Astrocyte of the spinal cord (primary cell): ENCODE measurements at regions not wholly inside any gene's neighbourhood (a gene's known extent, or its start where the extent isn't known, plus 50 kb on each side); places are given as distances from the start of the nearest gene placed in this dataset.

Source experiments
- DNase-seq: peaks from one replicate; pipeline ENCODE4 v3.0.0; 2011; ENCODE audit warnings: low read depth, low spot score
- H3K4me3 ChIP-seq: 2 replicates; pipeline ENCODE4 v1.5.1; 2011; ENCODE audit warnings: low read depth, mild to moderate bottlenecking, low read length, moderate library complexity
- in situ Hi-C: cut with HindIII; loops from 2 replicates; pipeline ENCODE4 v1.10.0; 2017; ENCODE audit warnings: low sequenced_read_pairs
- TF ChIP-seq, protein P1 (sequence below): IDR thresholded peaks from 2 replicates; pipeline ENCODE4 v1.5.1; 2012; ENCODE audit warnings: low read depth, mild to moderate bottlenecking, low read length, inconsistent platforms

DNA sequence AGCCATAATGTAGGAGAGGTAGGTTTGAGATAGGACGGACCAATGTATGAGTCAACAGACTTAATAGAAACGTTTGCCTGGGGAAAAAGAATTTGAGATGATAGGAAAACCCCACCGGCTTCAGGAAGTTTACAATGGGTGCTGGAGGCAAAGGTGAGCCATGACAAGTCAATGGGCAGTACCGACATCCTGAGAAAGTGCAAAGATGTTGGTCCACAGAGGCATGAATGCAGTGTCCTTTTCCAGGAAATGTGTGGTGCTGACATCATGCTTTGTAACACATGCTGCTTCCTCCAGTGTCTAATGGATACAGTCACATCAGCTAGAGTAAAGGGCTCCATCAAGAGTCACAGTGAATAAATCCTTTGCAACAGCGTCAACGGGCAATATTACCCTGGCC, 533.6 kb downstream of the INHBA start:
- no peak for DNase-seq
- TF ChIP-seq, protein P1, sequence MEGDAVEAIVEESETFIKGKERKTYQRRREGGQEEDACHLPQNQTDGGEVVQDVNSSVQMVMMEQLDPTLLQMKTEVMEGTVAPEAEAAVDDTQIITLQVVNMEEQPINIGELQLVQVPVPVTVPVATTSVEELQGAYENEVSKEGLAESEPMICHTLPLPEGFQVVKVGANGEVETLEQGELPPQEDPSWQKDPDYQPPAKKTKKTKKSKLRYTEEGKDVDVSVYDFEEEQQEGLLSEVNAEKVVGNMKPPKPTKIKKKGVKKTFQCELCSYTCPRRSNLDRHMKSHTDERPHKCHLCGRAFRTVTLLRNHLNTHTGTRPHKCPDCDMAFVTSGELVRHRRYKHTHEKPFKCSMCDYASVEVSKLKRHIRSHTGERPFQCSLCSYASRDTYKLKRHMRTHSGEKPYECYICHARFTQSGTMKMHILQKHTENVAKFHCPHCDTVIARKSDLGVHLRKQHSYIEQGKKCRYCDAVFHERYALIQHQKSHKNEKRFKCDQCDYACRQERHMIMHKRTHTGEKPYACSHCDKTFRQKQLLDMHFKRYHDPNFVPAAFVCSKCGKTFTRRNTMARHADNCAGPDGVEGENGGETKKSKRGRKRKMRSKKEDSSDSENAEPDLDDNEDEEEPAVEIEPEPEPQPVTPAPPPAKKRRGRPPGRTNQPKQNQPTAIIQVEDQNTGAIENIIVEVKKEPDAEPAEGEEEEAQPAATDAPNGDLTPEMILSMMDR = no peak
- H3K4me3 ChIP-seq = no peak overlapping the region
- in situ Hi-C loops = no loop called here

DNA sequence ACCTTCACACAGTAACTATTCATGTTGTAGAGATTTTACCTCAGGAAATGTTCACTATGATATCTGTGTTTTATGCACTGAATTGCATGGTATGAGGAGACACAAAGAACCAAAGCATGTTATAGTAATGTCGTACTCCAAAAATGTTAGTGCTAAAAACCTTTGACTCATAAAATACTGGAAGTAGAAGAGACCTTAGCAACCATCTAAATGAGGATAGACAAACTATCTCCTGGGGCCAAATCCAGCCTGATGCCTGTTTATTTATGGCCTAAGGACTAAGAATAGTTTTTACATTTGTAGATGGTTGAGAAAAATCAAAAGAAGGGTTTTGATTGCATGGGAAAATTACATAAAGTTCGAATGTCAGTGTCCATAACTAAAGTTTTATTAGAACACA, 535.1 kb downstream of the INHBA start:
- in situ Hi-C loops = no loop called here
- TF ChIP-seq, protein P1 = no peak
- DNase-seq = no peak
- H3K4me3 ChIP-seq = no peak overlapping the region

DNA sequence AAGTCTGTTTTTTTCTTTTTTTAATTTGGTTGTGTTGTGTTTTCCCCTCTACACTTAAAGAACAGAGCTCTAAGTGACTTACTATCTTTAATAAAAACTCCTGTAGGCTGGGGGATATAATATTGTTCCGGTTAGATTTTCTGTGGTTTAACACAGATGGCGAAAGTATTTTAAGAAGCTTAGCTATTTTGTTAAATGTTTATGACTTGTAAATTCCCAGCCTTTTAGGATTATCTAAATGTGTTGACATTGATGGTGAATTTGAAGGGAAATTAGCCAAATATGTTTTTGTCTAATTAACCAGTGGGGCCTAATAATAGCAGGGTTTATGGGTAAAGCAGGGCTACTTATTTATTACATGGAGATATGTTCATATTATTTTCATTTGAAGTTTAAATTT, 538.5 kb downstream of the INHBA start:
- in situ Hi-C loops = no loop called here
- peak; percentile 25 for DNase-seq
- H3K4me3 ChIP-seq = no peak overlapping the region
- TF ChIP-seq, protein P1 = no peak

DNA sequence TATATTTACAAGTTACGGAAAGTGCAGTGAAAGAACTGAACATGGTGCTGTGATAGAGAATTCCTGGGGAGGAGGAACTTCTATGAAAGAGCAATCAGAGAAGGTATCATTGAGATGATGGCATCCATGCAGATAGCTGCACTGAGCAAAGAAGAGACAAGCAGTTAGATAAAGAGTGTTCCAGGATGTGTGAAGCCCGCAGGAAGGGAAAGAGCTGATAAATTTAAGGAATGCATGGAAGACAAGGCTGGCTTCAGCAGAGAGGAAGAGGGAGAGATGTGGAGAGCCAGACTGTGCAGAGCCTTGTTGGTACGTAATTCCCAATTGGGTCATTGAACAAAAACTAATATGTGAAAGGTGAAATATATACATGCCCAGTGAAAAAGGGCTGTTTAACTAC, 538.9 kb downstream of the INHBA start:
- no peak for DNase-seq
- in situ Hi-C loops = no loop called here
- no peak overlapping the region for H3K4me3 ChIP-seq
- TF ChIP-seq, protein P1 = no peak

DNA sequence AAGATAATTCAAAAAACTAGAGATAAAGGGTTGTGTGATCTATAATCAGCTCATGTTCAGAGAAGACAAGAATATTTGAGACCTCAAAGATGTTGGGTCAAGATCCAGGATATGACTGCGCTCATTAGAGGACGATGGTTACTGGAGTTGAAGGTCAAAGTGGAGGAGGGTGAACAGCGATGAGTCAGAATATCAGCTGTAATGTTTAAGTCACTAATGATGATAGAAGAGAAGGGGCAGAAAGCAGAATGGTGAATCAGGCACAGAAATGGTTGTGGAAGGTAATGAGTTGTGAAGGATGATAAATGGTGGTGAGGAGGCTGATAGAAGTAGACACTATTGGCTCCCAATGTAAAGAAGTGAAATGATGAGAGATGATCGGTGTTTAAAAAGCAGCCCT, 540.3 kb downstream of the INHBA start:
- in situ Hi-C loops = no loop called here
- TF ChIP-seq, protein P1 = no peak
- no peak overlapping the region for H3K4me3 ChIP-seq
- peak; percentile 23 for DNase-seq

DNA sequence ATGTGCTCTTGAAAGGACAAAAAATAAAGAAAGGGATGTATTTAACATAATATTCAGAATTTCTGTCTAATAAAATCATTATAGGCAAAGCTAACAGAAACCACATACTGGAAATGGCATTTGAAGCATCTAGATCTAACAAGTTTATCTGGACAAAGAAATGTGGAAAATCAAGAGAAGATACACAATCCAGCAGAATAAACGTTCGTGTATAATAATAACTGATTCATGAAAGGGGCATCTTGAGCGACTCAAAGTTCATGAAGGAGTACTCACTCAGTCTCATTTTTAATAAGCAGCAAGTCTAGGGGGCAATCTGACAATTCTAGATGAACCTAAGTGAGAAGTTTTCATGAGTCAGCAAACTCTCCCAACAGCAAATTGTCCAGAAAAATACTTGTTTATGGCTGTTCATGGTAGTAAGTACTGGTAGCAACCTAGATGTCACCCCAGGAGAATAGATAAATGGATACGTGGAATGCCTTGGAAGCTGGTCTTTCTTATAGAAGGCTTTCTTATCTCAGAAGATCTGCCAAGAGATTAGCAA, 541.8 kb downstream of the INHBA start:
- in situ Hi-C loops = no loop called here

More for the DNA sequence above, 541.8 kb downstream of the INHBA start:
- DNase-seq = no peak
- TF ChIP-seq, protein P1 = no peak
- no peak overlapping the region for H3K4me3 ChIP-seq
